ENCODE measurements at regions not wholly inside any gene's neighbourhood (a gene's known extent, or its start where the extent isn't known, plus 50 kb on each side); places are given as distances from the start of the nearest gene placed in this dataset.
A peak's percentile ranks its signal among the peaks of the same experiment; 100 is the strongest.

- TF ChIP-seq ATF6 (CRISPR knock-in tag; IDR thresholded peaks at IDR 0.05) (no peak), NR1H2 (CRISPR knock-in tag; IDR thresholded peaks at IDR 0.05) (no peak), ZNF317 (CRISPR knock-in tag; IDR thresholded peaks at IDR 0.05; ENCODE audit: borderline replicate concordance, low read depth) (no peak), GABPB1 (CRISPR knock-in tag; IDR thresholded peaks at IDR 0.05) (peak; percentile 65; the same call in 1 of the 2 replicates), ZNF281 (CRISPR knock-in tag; IDR thresholded peaks at IDR 0.05) (no peak), SMAD4 (CRISPR knock-in tag; IDR thresholded peaks at IDR 0.05) (no peak), ATF1 (CRISPR knock-in tag; IDR thresholded peaks at IDR 0.05) (no peak), ZNF423 (CRISPR knock-in tag; IDR thresholded peaks at IDR 0.05) (peak; percentile 70; the same call in 1 of the 2 replicates), OVOL2 (CRISPR knock-in tag; IDR thresholded peaks at IDR 0.05; ENCODE audit: borderline replicate concordance) (no peak), ESRRA (CRISPR knock-in tag; IDR thresholded peaks at IDR 0.05; ENCODE audit: borderline replicate concordance) (no peak), KAT7 (CRISPR knock-in tag; IDR thresholded peaks at IDR 0.05; ENCODE audit: borderline replicate concordance) (no peak), FOXP1 (CRISPR knock-in tag; IDR thresholded peaks at IDR 0.05; ENCODE audit: borderline replicate concordance) (peak; percentile 52; the same call in 1 of the 2 replicates), FOXJ3 (CRISPR knock-in tag; IDR thresholded peaks at IDR 0.05; ENCODE audit: borderline replicate concordance) (no peak), PRDM15 (CRISPR knock-in tag; IDR thresholded peaks at IDR 0.05) (no peak), TCF7 (CRISPR knock-in tag; IDR thresholded peaks at IDR 0.05; ENCODE audit: low read depth) (no peak), FOXK1 (CRISPR knock-in tag; IDR thresholded peaks at IDR 0.05) (0 out of 2 replicates have a peak, but pooled peaks have one; percentile 45), NFATC4 (CRISPR knock-in tag; IDR thresholded peaks at IDR 0.05) (no peak)
- TF ChIP-seq, protein P1, sequence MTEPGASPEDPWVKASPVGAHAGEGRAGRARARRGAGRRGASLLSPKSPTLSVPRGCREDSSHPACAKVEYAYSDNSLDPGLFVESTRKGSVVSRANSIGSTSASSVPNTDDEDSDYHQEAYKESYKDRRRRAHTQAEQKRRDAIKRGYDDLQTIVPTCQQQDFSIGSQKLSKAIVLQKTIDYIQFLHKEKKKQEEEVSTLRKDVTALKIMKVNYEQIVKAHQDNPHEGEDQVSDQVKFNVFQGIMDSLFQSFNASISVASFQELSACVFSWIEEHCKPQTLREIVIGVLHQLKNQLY (CRISPR knock-in tag; IDR thresholded peaks at IDR 0.05): no peak
- TF ChIP-seq, protein P2, sequence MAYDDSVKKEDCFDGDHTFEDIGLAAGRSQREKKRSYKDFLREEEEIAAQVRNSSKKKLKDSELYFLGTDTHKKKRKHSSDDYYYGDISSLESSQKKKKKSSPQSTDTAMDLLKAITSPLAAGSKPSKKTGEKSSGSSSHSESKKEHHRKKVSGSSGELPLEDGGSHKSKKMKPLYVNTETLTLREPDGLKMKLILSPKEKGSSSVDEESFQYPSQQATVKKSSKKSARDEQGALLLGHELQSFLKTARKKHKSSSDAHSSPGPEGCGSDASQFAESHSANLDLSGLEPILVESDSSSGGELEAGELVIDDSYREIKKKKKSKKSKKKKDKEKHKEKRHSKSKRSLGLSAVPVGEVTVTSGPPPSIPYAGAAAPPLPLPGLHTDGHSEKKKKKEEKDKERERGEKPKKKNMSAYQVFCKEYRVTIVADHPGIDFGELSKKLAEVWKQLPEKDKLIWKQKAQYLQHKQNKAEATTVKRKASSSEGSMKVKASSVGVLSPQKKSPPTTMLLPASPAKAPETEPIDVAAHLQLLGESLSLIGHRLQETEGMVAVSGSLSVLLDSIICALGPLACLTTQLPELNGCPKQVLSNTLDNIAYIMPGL (CRISPR knock-in tag; IDR thresholded peaks at IDR 0.05): no peak
- TF ChIP-seq, protein P3, sequence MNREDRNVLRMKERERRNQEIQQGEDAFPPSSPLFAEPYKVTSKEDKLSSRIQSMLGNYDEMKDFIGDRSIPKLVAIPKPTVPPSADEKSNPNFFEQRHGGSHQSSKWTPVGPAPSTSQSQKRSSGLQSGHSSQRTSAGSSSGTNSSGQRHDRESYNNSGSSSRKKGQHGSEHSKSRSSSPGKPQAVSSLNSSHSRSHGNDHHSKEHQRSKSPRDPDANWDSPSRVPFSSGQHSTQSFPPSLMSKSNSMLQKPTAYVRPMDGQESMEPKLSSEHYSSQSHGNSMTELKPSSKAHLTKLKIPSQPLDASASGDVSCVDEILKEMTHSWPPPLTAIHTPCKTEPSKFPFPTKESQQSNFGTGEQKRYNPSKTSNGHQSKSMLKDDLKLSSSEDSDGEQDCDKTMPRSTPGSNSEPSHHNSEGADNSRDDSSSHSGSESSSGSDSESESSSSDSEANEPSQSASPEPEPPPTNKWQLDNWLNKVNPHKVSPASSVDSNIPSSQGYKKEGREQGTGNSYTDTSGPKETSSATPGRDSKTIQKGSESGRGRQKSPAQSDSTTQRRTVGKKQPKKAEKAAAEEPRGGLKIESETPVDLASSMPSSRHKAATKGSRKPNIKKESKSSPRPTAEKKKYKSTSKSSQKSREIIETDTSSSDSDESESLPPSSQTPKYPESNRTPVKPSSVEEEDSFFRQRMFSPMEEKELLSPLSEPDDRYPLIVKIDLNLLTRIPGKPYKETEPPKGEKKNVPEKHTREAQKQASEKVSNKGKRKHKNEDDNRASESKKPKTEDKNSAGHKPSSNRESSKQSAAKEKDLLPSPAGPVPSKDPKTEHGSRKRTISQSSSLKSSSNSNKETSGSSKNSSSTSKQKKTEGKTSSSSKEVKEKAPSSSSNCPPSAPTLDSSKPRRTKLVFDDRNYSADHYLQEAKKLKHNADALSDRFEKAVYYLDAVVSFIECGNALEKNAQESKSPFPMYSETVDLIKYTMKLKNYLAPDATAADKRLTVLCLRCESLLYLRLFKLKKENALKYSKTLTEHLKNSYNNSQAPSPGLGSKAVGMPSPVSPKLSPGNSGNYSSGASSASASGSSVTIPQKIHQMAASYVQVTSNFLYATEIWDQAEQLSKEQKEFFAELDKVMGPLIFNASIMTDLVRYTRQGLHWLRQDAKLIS (CRISPR knock-in tag; IDR thresholded peaks at IDR 0.05; ENCODE audit: borderline replicate concordance): no peak
- TF ChIP-seq, protein P4, sequence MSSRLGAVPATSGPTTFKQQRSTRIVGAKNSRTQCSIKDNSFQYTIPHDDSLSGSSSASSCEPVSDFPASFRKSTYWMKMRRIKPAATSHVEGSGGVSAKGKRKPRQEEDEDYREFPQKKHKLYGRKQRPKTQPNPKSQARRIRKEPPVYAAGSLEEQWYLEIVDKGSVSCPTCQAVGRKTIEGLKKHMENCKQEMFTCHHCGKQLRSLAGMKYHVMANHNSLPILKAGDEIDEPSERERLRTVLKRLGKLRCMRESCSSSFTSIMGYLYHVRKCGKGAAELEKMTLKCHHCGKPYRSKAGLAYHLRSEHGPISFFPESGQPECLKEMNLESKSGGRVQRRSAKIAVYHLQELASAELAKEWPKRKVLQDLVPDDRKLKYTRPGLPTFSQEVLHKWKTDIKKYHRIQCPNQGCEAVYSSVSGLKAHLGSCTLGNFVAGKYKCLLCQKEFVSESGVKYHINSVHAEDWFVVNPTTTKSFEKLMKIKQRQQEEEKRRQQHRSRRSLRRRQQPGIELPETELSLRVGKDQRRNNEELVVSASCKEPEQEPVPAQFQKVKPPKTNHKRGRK (CRISPR knock-in tag; IDR thresholded peaks at IDR 0.05; ENCODE audit: borderline replicate concordance): no peak
Observed at GRCh38 chr10:58967551-58968388, 208.7 kb upstream of the PHYHIPL start (continued).
